RCC 7860 (cell line): ENCODE measurements at regions not wholly inside any gene's neighbourhood (a gene's known extent, or its start where the extent isn't known, plus 50 kb on each side); places are given as distances from the start of the nearest gene placed in this dataset.
"Not testable (repeated sequence)": the region's sequence is repeated elsewhere in the genome, so short reads cannot be mapped to it uniquely, and the experiment has no call there.

Experiments used
- DNase-seq: peaks from one replicate; pipeline ENCODE4 v3.0.0-alpha.2; 2015; ENCODE audit warnings: low spot score
- FAIRE-seq: peaks from 2 replicates; lab custom pipeline; 2012; peaks lifted over from hg19 to GRCh38; lab: Jason Lieb, UNC

DNA sequence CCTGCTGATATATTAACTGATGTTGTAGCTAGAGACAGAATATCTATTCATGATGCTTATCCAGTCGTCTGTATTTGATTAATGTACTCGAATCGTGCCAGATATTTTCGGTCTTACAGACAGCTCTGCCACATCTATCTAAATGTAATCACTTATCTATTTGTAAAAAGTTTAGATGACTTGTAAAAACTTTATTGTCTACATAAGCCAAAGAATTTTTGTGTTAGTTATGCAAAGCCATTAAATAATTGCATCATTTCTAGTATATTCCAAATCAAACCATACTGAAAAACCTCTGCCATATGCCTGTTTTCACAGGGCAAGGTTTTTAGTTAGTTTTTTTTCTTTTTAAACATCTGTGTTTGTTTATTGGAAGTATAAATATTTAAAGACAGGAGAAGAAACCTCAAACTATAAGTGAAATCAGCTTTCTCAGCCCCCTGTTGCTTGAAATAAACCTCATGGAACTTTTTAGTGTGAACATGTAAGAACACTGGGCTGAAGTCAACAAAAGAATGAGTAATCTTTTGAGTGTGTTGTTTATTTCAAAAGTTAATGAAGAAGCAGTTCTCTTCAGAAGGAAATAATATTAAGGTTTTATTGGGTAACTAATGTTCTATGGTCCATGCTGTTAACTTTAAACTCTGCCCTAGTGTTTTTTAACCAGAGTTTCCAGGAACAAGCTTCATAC lies 657.6 kb upstream of the SYT4 start:
- no peak for FAIRE-seq
- DNase-seq: no peak

GRCh38 chr18:43936176-43936575 lies 658.9 kb upstream of the SYT4 start:
- no peak for FAIRE-seq
- DNase-seq: no peak

DNA sequence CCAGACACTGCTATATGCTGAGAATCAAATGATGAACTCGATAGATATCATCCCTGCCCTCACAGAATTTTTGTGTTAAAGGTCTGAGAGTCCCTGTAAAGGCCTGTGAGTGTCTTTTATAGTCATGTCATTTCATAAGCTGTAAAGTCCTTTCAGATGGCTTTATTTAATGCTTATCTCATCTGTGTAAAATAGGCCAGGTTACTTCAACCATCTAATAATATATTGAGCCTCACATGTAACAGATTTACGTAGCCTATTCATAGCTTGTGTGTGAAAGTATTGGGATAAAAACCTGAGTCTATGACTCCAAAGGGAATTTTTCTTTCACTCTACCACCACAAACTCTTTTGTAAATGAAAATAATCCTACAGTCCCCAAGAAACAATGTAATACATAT lies 672.0 kb upstream of the SYT4 start:
- DNase-seq: no peak
- FAIRE-seq: no peak

DNA sequence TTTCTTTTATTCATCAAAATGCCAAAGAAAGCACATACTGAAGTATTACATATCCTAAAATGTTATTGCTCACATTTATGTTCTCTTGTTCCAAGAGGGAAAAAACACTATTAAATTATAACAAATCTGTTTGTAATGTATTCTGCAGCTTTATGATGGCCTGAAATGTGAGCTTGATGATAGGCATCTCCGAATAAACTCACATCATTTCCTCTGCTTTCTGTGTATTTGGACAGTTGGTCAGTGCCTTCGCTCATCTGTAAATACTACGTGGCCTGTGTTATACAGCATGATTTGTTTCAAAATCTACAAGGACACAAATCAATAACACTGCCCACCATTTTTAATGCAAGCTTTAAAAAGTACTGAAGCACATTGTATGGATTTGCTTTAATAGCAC lies 672.8 kb upstream of the SYT4 start:
- FAIRE-seq: no peak

GRCh38 chr18:43952398-43952797 lies 675.1 kb upstream of the SYT4 start:
- DNase-seq (no peak), FAIRE-seq (no peak)

More for the DNA sequence above, 672.8 kb upstream of the SYT4 start:
- DNase-seq: no peak

DNA sequence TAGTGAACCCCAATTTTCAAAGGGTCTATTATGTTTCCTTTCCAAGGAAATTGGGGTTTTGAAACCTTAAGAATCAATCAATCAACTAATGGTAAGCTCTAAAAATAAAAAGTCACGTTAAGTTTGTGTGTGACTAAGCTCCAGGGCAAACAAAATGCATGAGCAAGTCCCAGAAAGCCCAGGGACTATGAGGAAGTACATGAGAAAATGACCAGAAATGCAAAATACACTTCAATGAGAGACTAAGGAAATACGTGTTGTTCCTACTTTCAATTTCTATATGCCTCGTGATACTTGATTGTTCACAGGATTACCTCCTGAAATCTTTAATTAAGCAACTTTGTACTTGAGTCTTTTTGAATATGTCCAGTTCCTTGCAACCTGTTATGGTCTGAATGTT lies 684.4 kb upstream of the SYT4 start:
- FAIRE-seq (no peak), DNase-seq (no peak)

DNA sequence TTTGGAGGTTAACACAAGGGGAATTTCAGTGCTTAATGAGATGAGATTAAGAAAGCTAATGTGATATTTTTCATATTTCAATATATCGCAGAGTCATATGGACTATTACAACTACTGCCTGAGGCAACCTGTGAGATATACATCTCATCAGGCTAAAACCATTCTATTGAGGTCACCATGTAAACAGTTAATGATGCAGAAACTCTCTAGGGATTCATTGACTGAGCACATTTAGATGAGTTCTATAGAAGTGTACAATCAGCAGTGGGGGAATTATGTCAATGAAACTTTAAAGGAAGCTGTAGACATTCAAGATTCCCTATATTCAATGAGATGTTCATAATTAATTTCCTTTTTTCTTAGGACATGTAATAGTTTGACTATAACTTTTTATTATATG lies 687.4 kb upstream of the SYT4 start:
- no peak for FAIRE-seq
- no peak for DNase-seq

DNA sequence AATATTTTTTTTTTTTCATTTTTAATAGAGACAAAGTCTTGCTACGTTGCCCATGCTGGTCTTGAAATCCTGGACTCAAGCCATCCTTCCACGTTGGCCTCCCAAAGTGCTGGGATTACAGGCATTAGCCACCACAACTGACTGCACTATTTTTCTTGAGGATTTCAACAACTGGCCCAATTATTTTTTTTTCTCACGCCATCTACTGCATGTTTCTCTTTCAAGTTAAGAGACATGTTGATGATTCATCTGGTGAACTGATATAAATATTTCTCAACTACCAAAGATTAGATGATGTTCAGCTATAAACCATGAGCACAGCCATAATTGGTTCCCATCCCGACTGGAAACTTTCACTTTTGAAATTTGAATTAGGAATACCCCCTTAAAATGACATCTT lies 688.4 kb upstream of the SYT4 start:
- FAIRE-seq: no peak
- DNase-seq: no peak

- DNase-seq (peak; percentile 26), FAIRE-seq (no peak)
Observed at GRCh38 chr18:43970656-43971055, 693.4 kb upstream of the SYT4 start.

GRCh38 chr18:43978174-43978573 lies 700.9 kb upstream of the SYT4 start:
- DNase-seq (no peak), FAIRE-seq (no peak)

DNA sequence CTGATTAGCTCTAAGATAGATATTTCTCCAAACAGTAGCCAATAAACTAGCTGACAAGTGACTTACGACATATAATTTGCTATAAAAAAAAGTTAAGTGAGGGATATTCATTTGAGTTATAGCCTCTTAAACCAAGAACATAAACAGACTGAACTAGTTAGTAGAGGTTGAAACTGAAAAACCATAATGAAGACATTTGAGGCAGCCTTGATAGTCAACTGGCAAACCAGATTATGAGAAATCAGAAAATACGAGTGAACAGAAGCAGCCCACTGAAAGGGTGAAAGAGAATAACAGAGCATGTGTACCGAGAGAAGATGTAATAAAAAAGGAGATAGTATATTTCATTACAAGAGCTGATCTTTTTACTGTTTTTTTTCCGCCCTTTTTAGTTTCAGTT lies 698.1 kb upstream of the SETBP1 start:
- no peak for FAIRE-seq
- no peak for DNase-seq

- DNase-seq, FAIRE-seq: not testable (repeated sequence)
Observed at GRCh38 chr18:43987061-43987460, 693.6 kb upstream of the SETBP1 start.

- no peak for DNase-seq
- no peak for FAIRE-seq
Observed at GRCh38 chr18:43992741-43993140, 687.9 kb upstream of the SETBP1 start.

- FAIRE-seq: no peak
- DNase-seq: no peak
Observed at GRCh38 chr18:43994381-43994780, 686.3 kb upstream of the SETBP1 start.

- DNase-seq (no peak), FAIRE-seq (no peak)
Observed at GRCh38 chr18:44013871-44014270, 666.8 kb upstream of the SETBP1 start.

GRCh38 chr18:44025421-44025820 lies 655.3 kb upstream of the SETBP1 start:
- no peak for DNase-seq
- no peak for FAIRE-seq

GRCh38 chr18:44028109-44028508 lies 652.6 kb upstream of the SETBP1 start:
- no peak for FAIRE-seq
- DNase-seq: no peak

DNA sequence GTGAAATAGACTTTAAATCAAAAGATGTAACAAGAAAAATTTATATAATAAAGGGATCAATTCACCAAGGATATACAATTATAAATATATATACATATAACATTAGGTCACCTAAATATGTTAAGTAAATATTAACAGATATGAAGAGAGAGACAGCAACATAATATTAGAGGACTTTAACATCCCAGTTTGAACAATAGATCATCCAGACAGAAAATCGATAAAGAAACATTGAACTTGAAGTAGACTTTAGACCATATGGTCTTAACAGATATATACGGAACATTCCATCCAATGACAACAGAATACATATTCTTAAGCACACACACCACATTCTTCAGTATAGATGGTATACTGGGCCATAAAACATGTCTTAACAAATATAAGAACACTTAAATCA lies 649.6 kb upstream of the SETBP1 start:
- FAIRE-seq: no peak
- no peak for DNase-seq

- DNase-seq: peak; percentile 84
- peak; percentile 94 for FAIRE-seq
Observed at GRCh38 chr18:44033144-44033701, 647.5 kb upstream of the SETBP1 start.

GRCh38 chr18:44035554-44035953 lies 645.1 kb upstream of the SETBP1 start:
- no peak for DNase-seq
- no peak for FAIRE-seq

DNA sequence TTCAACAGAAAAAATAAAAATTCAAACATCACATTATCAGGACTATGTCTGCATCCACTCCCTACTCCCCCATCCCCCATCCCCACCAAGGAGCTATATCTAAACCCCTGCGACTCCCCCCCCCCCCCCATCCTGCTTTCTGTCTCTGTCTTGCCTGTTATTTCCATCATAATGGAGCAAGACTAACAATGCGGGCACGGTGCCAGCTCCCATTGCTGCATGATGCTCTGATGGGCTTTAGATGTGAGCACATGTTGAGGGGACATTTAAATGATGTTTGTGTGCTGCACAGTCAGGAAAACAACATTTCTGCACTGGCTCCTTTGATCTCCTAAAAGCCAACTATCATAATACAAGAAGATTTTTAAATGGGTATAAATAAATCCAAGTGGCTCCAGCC lies 644.2 kb upstream of the SETBP1 start:
- DNase-seq (no peak), FAIRE-seq (no peak)

DNA sequence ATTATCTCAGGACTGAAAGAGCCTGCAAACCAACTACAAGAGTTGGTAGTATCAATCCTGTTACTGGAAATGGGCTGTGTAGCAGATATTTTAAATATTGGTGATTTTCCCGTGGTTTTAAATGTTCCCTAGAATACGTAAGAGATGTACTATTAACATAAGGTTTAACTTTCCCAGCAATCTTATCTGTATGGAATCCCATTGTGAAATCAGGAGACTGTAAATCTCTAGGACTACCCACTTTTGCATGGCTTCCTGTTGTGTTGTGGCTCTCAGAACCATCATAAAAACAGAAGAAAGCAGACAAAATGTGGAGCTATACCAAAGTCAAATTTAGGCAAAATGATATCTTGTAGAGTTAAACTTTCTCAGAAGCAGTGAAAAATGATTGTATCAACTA lies 641.5 kb upstream of the SETBP1 start:
- FAIRE-seq (no peak), DNase-seq (no peak)

DNA sequence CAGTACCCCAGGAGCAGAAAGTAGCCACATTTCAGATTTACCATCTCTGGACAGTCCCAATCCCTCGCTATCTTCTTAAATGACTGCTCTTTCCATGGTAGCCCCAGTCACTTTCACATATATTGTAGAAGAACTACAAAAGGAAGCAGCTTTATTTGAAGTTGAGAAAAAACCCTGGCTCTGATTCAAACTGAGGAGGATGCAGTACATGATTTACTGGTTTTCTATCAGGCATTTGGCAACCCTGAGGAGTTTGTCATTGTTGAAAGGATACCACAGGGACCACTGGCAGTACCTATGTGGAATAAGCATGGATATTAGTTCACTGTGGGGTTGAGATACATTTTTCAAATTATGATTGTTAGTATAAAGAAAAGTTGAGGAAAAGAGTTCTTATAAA lies 640.9 kb upstream of the SETBP1 start:
- no peak for FAIRE-seq
- DNase-seq: no peak
